ENCODE measurements at regions not wholly inside any gene's neighbourhood (a gene's known extent, or its start where the extent isn't known, plus 50 kb on each side); places are given as distances from the start of the nearest gene placed in this dataset.
"Not testable (repeated sequence)": the region's sequence is repeated elsewhere in the genome, so short reads cannot be mapped to it uniquely, and the experiment has no call there.

- TF ChIP-seq CTCF (IDR thresholded peaks at IDR 0.05; ENCODE audit: low read depth, low read length); MAX (IDR thresholded peaks at IDR 0.05; ENCODE audit: low read depth, low read length); POLR2A (IDR thresholded peaks at IDR 0.05; ENCODE audit: extremely low read depth, insufficient read length): not testable (repeated sequence)
Measured at GRCh38 chr20:47909696-47910369, 124.6 kb upstream of the SULF2 start.
